A549 (cell line): ENCODE measurements at regions not wholly inside any gene's neighbourhood (a gene's known extent, or its start where the extent isn't known, plus 50 kb on each side); places are given as distances from the start of the nearest gene placed in this dataset.
"Not testable (repeated sequence)": the region's sequence is repeated elsewhere in the genome, so short reads cannot be mapped to it uniquely, and the experiment has no call there.

Source experiments
- CEBPB ChIP-seq, 2 experiments: fragments of >200 bp in 1 of 2; sonication (Bioruptor Twin) in 1 of 2; formaldehyde crosslinking in 1 of 2; IDR thresholded peaks; 2 replicates each; pipeline ENCODE4 v1.6.1; 2012 to 2016
- JUNB ChIP-seq: fragments of >200 bp; sonication (Bioruptor Twin); formaldehyde crosslinking; IDR thresholded peaks from 2 replicates; pipeline ENCODE4 v1.6.1; 2016
- POLR2A ChIP-seq: IDR thresholded peaks from 2 replicates; pipeline ENCODE4 v1.6.1; 2012; ENCODE audit warnings: mild to moderate bottlenecking, low read length
- RAD21 ChIP-seq, 2 experiments: fragments of >200 bp in 1 of 2; sonication (Bioruptor Twin) in 1 of 2; formaldehyde crosslinking in 1 of 2; IDR thresholded peaks in 1 of 2; conservative IDR thresholded peaks in 1 of 2; 2 replicates in 1 of 2; 3 replicates in 1 of 2; pipeline ENCODE4 v1.6.1; 2012 to 2018; ENCODE audit warnings: inconsistent platforms in 1 of 2
- RCOR1 ChIP-seq: fragments of 150-350 bp; IDR thresholded peaks from 2 replicates; pipeline ENCODE4 v1.6.1; 2014; ENCODE audit warnings: antibody characterized with exemption, low read length, low read depth
- RFX5 ChIP-seq: fragments of 450-650 bp; IDR thresholded peaks from 2 replicates; pipeline ENCODE4 v1.7.1; 2014; ENCODE audit warnings: antibody characterized with exemption, mild to moderate bottlenecking, moderate library complexity
- SMC3 ChIP-seq: fragments of >200 bp; sonication (Bioruptor Twin); formaldehyde crosslinking; IDR thresholded peaks from 3 replicates; pipeline ENCODE4 v1.6.1; 2018; ENCODE audit warnings: inconsistent platforms
- SREBF2 ChIP-seq: fragments of 450-650 bp; IDR thresholded peaks from 2 replicates; pipeline ENCODE4 v1.6.1; 2014; ENCODE audit warnings: mild to moderate bottlenecking, moderate library complexity
- ZFP36 ChIP-seq: fragments of 450-650 bp; IDR thresholded peaks from 2 replicates; pipeline ENCODE4 v1.6.1; 2014; ENCODE audit warnings: borderline replicate concordance; ENCODE audit not compliant: partially characterized antibody
- TF ChIP-seq, protein P1 (sequence below): IDR thresholded peaks from 2 replicates; pipeline ENCODE4 v1.6.1; 2012; ENCODE audit warnings: low read depth, borderline replicate concordance
- TF ChIP-seq, protein P2 (sequence below): fragments of >200 bp; sonication (Bioruptor Twin); formaldehyde crosslinking; IDR thresholded peaks from 3 replicates; pipeline ENCODE4 v1.5.1; 2016
- TF ChIP-seq, protein P3 (sequence below): fragments of 200-600 bp; sonication (generic); IDR thresholded peaks from 2 replicates; pipeline ENCODE4 v1.6.1; 2016; ENCODE audit warnings: antibody characterized with exemption, mild to moderate bottlenecking, moderate library complexity
- TF ChIP-seq, protein P4 (sequence below): fragments of 450-650 bp; IDR thresholded peaks from 2 replicates; pipeline ENCODE4 v1.6.1; 2014; ENCODE audit warnings: antibody characterized with exemption

DNA sequence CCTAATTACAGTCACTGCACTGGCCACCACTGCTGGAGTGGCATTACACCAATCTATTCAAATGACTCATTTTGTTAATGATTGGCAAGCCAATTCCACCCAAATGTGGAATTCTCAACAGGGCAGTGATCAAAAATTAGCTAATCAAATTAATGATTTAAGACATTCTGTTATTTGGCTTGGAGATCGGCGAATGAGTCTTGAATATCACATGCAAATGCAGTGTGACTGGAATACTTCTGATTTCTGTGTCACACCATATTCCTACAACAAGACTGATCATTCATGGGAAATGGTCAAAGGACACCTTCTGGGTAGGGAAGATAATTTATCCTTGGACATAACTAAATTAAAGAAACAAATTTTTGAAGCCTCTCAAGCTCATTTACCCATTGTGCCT, 165.1 kb downstream of the IER5 start:
- TF ChIP-seq, protein P1, sequence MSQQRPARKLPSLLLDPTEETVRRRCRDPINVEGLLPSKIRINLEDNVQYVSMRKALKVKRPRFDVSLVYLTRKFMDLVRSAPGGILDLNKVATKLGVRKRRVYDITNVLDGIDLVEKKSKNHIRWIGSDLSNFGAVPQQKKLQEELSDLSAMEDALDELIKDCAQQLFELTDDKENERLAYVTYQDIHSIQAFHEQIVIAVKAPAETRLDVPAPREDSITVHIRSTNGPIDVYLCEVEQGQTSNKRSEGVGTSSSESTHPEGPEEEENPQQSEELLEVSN, result not testable (repeated sequence)
- TF ChIP-seq, protein P2, sequence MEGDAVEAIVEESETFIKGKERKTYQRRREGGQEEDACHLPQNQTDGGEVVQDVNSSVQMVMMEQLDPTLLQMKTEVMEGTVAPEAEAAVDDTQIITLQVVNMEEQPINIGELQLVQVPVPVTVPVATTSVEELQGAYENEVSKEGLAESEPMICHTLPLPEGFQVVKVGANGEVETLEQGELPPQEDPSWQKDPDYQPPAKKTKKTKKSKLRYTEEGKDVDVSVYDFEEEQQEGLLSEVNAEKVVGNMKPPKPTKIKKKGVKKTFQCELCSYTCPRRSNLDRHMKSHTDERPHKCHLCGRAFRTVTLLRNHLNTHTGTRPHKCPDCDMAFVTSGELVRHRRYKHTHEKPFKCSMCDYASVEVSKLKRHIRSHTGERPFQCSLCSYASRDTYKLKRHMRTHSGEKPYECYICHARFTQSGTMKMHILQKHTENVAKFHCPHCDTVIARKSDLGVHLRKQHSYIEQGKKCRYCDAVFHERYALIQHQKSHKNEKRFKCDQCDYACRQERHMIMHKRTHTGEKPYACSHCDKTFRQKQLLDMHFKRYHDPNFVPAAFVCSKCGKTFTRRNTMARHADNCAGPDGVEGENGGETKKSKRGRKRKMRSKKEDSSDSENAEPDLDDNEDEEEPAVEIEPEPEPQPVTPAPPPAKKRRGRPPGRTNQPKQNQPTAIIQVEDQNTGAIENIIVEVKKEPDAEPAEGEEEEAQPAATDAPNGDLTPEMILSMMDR, result not testable (repeated sequence)
- not testable (repeated sequence) for TF ChIP-seq JUNB; POLR2A; CEBPB (IDR thresholded peaks at IDR 0.05); SMC3; RFX5; ZFP36; RAD21 (conservative IDR thresholded peaks at IDR 0.05 in 1 of 2, IDR thresholded peaks at IDR 0.05 in 1 of 2); SREBF2; RCOR1
- TF ChIP-seq, protein P3, sequence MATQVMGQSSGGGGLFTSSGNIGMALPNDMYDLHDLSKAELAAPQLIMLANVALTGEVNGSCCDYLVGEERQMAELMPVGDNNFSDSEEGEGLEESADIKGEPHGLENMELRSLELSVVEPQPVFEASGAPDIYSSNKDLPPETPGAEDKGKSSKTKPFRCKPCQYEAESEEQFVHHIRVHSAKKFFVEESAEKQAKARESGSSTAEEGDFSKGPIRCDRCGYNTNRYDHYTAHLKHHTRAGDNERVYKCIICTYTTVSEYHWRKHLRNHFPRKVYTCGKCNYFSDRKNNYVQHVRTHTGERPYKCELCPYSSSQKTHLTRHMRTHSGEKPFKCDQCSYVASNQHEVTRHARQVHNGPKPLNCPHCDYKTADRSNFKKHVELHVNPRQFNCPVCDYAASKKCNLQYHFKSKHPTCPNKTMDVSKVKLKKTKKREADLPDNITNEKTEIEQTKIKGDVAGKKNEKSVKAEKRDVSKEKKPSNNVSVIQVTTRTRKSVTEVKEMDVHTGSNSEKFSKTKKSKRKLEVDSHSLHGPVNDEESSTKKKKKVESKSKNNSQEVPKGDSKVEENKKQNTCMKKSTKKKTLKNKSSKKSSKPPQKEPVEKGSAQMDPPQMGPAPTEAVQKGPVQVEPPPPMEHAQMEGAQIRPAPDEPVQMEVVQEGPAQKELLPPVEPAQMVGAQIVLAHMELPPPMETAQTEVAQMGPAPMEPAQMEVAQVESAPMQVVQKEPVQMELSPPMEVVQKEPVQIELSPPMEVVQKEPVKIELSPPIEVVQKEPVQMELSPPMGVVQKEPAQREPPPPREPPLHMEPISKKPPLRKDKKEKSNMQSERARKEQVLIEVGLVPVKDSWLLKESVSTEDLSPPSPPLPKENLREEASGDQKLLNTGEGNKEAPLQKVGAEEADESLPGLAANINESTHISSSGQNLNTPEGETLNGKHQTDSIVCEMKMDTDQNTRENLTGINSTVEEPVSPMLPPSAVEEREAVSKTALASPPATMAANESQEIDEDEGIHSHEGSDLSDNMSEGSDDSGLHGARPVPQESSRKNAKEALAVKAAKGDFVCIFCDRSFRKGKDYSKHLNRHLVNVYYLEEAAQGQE, result not testable (repeated sequence)
- TF ChIP-seq, protein P4, sequence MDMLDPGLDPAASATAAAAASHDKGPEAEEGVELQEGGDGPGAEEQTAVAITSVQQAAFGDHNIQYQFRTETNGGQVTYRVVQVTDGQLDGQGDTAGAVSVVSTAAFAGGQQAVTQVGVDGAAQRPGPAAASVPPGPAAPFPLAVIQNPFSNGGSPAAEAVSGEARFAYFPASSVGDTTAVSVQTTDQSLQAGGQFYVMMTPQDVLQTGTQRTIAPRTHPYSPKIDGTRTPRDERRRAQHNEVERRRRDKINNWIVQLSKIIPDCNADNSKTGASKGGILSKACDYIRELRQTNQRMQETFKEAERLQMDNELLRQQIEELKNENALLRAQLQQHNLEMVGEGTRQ, result not testable (repeated sequence)
